ENCODE measurements at regions not wholly inside any gene's neighbourhood (a gene's known extent, or its start where the extent isn't known, plus 50 kb on each side); places are given as distances from the start of the nearest gene placed in this dataset.

GRCh38 chr9:80107931-80108660 is 536.3 kb downstream of the TLE4 start:
- Histone ChIP-seq H3K36me3 (no peaks in the 10 kb centered on the region), H3K9me3 (no peaks in the 10 kb centered on the region), H3K27me3 (no peaks in the 10 kb centered on the region), H3K27ac (no peak overlapping the region), H3K4me3 (no peak overlapping the region), H3K4me1 (no peaks in the 10 kb centered on the region)
- no peak for ATAC-seq (ENCODE audit: low FRiP score in 2 of 2)
- TF ChIP-seq CTCF (IDR thresholded peaks at IDR 0.05) = no peak
- TF ChIP-seq EP300 (IDR thresholded peaks at IDR 0.05) = no peak
- TF ChIP-seq POLR2AphosphoS5 (IDR thresholded peaks at IDR 0.05) = no peak
- no peak for TF ChIP-seq POLR2A (IDR thresholded peaks at IDR 0.05)
- no peak for DNase-seq
- 39 to 68% methylated on average over 3 of the region's 3 CpGs for WGBS, 2 donors

- TF ChIP-seq POLR2AphosphoS5 (IDR thresholded peaks at IDR 0.05) = no peak
- no peak for TF ChIP-seq EP300 (IDR thresholded peaks at IDR 0.05)
- no peak for TF ChIP-seq CTCF (IDR thresholded peaks at IDR 0.05)
- no peak for TF ChIP-seq POLR2A (IDR thresholded peaks at IDR 0.05)
- Histone ChIP-seq H3K27me3 (no peaks in the 10 kb centered on the region), H3K36me3 (no peaks in the 10 kb centered on the region), H3K4me3 (no peak overlapping the region), H3K27ac (no peak overlapping the region), H3K4me1 (no peaks in the 10 kb centered on the region), H3K9me3 (no peaks in the 10 kb centered on the region)
- ATAC-seq (ENCODE audit: low FRiP score in 2 of 2) (no peak), DNase-seq (no peak)
- WGBS, 2 donors = 81 to 88% methylated on average over 4 of the region's 4 CpGs
These were observed 525.7 kb downstream of the TLE4 start for GRCh38 chr9:80097476-80097875.

- Histone ChIP-seq H3K4me3 (no peak overlapping the region), H3K27me3 (no peaks in the 10 kb centered on the region), H3K27ac (no peak overlapping the region), H3K4me1 (no peaks in the 10 kb centered on the region), H3K9me3 (no peaks in the 10 kb centered on the region), H3K36me3 (no peaks in the 10 kb centered on the region)
- 76 to 83% methylated on average over 1 of the region's 1 CpG for WGBS, 2 donors
- ATAC-seq (ENCODE audit: low FRiP score in 2 of 2) = no peak
- DNase-seq = no peak
- TF ChIP-seq EP300 (IDR thresholded peaks at IDR 0.05) = no peak
- TF ChIP-seq CTCF (IDR thresholded peaks at IDR 0.05) = no peak
- no peak for TF ChIP-seq POLR2A (IDR thresholded peaks at IDR 0.05)
These were observed 522.5 kb downstream of the TLE4 start for GRCh38 chr9:80094176-80094771.

- ATAC-seq (ENCODE audit: low FRiP score in 2 of 2) = no peak
- Histone ChIP-seq H3K36me3 (no peaks in the 10 kb centered on the region), H3K27me3 (no peaks in the 10 kb centered on the region), H3K27ac (no peak overlapping the region), H3K9me3 (no peaks in the 10 kb centered on the region), H3K4me1 (no peaks in the 10 kb centered on the region), H3K4me3 (no peak overlapping the region)
- WGBS, 2 donors = 46 to 55% methylated on average over 1 of the region's 1 CpG
- no peak for TF ChIP-seq POLR2A (IDR thresholded peaks at IDR 0.05)
- no peak for TF ChIP-seq CTCF (IDR thresholded peaks at IDR 0.05)
- TF ChIP-seq EP300 (IDR thresholded peaks at IDR 0.05) = no peak
- no peak for TF ChIP-seq POLR2AphosphoS5 (IDR thresholded peaks at IDR 0.05)
- no peak for DNase-seq
These were observed 521.9 kb downstream of the TLE4 start for GRCh38 chr9:80093695-80094094.

GRCh38 chr9:80091526-80091925 is 519.8 kb downstream of the TLE4 start:
- no peaks in the 10 kb centered on the region for H3K27me3 ChIP-seq
- TF ChIP-seq POLR2A (IDR thresholded peaks at IDR 0.05) (no peak), POLR2AphosphoS5 (IDR thresholded peaks at IDR 0.05) (no peak), EP300 (IDR thresholded peaks at IDR 0.05) (no peak), CTCF (IDR thresholded peaks at IDR 0.05) (no peak)
- 79 to 81% methylated on average over 4 of the region's 4 CpGs for WGBS, 2 donors
- H3K27ac ChIP-seq = no peak overlapping the region
- H3K4me3 ChIP-seq = no peak overlapping the region
- no peaks in the 10 kb centered on the region for H3K36me3 ChIP-seq
- no peak for ATAC-seq (ENCODE audit: low FRiP score in 2 of 2)
- H3K4me1 ChIP-seq = no peaks in the 10 kb centered on the region
- H3K9me3 ChIP-seq = no peaks in the 10 kb centered on the region
- no peak for DNase-seq

Measured in upper lobe of left lung (tissue), 6 donors.